GM12891 (cell line): ENCODE measurements at regions not wholly inside any gene's neighbourhood (a gene's known extent, or its start where the extent isn't known, plus 50 kb on each side); places are given as distances from the start of the nearest gene placed in this dataset.

Source experiments
- DNase-seq: peaks from one replicate; pipeline ENCODE4 v3.0.0; 2011; ENCODE audit warnings: low spot score; ENCODE audit not compliant: insufficient read length
- FAIRE-seq: peaks from 2 replicates; lab custom pipeline; 2011; peaks lifted over from hg19 to GRCh38; lab: Jason Lieb, UNC
- PAX5 ChIP-seq: IDR thresholded peaks from 2 replicates; pipeline ENCODE4 v1.6.1; 2011; ENCODE audit warnings: low read length, moderate library complexity, mild to moderate bottlenecking; ENCODE audit not compliant: insufficient read depth, severe bottlenecking
- POLR2A ChIP-seq: IDR thresholded peaks from 2 replicates; pipeline ENCODE4 v1.6.1; 2011; ENCODE audit warnings: low read depth, low read length, control low read depth
- POLR2AphosphoS5 ChIP-seq: IDR thresholded peaks from 2 replicates; pipeline ENCODE4 v1.6.1; 2011; ENCODE audit warnings: low read depth, low read length, control low read depth
- POU2F2 ChIP-seq: IDR thresholded peaks from 2 replicates; pipeline ENCODE4 v1.6.1; 2011; ENCODE audit warnings: low read depth, mild to moderate bottlenecking, control low read depth, low read length, moderate library complexity
- SPI1 ChIP-seq: IDR thresholded peaks from 2 replicates; pipeline ENCODE4 v1.6.1; 2011; ENCODE audit warnings: low read depth, low read length, control low read depth
- TAF1 ChIP-seq: IDR thresholded peaks from 2 replicates; pipeline ENCODE4 v1.6.1; 2011; ENCODE audit warnings: low read depth, low read length, control low read depth

DNA sequence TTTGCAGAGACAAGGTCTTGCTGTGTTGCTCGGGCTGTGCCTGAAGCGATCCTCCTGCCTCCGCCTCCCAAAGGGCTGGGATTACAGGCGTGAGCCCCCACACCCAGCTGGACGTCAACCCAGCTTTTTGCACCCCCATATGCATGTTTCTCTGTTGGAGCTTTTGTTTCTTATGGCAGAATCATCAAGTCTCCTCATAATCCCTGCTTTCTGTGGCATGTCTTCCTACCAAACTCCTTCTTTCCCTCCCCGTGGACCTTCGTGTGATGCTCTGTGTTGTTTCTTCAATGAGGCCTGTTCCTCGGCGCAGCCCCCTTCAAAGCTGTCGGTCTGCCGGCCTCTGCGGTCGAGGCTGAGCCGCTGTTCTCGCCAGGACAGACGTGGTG lies 71.6 kb downstream of the METRNL start:
- DNase-seq = no peak
- FAIRE-seq = no peak

GRCh38 chr17:83151442-83152226 lies 72.2 kb downstream of the METRNL start:
- FAIRE-seq (no peak), DNase-seq (no peak)
- TF ChIP-seq POU2F2 = no peak
- no peak for TF ChIP-seq SPI1
- no peak for TF ChIP-seq TAF1
- no peak for TF ChIP-seq PAX5
- no peak for TF ChIP-seq POLR2AphosphoS5
- TF ChIP-seq POLR2A = no peak

More for the DNA sequence above, 71.6 kb downstream of the METRNL start:
- TF ChIP-seq SPI1 (no peak), TAF1 (no peak), POLR2AphosphoS5 (no peak), PAX5 (no peak), POLR2A (no peak), POU2F2 (no peak)

DNA sequence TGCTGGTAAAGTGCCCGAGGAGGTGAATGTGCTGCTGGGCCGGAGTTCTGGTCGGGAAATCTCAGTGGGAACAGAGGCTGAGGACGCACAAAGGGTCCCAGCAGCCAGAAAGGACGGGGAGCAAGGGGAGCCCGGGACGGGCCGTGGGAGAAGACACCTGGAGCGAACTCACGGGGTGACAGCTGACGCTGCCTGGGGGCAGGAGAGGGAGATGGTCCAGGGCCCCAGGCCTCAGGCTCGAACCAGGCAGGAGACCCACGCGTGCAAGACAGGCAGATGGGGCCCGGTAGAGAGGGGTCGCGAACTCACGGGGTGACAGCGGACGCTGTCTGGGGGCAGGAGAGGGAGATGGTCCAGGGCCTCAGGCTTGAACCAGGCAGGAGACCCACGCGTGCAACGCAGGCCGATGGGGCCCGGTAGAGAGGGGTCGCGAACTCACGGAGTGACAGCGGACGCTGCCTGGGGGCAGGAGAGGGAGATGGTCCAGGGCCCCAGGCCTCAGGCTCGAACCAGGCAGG lies 72.9 kb downstream of the METRNL start:
- FAIRE-seq (no peak), DNase-seq (no peak)
- TF ChIP-seq PAX5 (no peak), POLR2A (no peak), POLR2AphosphoS5 (no peak), SPI1 (no peak), POU2F2 (no peak), TAF1 (no peak)

GRCh38 chr17:83152745-83153611 lies 73.6 kb downstream of the METRNL start:
- FAIRE-seq = no peak
- DNase-seq = no peak
- TF ChIP-seq SPI1 = no peak

GRCh38 chr17:83153681-83154310 lies 74.4 kb downstream of the METRNL start:
- FAIRE-seq = no peak
- no peak for DNase-seq
- no peak for TF ChIP-seq POU2F2
- no peak for TF ChIP-seq PAX5
- no peak for TF ChIP-seq POLR2AphosphoS5
- TF ChIP-seq POLR2A = no peak
- TF ChIP-seq TAF1 = no peak
- no peak for TF ChIP-seq SPI1

GRCh38 chr17:83154311-83155127 lies 75.1 kb downstream of the METRNL start:
- FAIRE-seq (no peak), DNase-seq (no peak)
- no peak for TF ChIP-seq SPI1
- no peak for TF ChIP-seq POLR2AphosphoS5
- no peak for TF ChIP-seq POU2F2
- no peak for TF ChIP-seq PAX5
- TF ChIP-seq POLR2A = no peak
- no peak for TF ChIP-seq TAF1

DNA sequence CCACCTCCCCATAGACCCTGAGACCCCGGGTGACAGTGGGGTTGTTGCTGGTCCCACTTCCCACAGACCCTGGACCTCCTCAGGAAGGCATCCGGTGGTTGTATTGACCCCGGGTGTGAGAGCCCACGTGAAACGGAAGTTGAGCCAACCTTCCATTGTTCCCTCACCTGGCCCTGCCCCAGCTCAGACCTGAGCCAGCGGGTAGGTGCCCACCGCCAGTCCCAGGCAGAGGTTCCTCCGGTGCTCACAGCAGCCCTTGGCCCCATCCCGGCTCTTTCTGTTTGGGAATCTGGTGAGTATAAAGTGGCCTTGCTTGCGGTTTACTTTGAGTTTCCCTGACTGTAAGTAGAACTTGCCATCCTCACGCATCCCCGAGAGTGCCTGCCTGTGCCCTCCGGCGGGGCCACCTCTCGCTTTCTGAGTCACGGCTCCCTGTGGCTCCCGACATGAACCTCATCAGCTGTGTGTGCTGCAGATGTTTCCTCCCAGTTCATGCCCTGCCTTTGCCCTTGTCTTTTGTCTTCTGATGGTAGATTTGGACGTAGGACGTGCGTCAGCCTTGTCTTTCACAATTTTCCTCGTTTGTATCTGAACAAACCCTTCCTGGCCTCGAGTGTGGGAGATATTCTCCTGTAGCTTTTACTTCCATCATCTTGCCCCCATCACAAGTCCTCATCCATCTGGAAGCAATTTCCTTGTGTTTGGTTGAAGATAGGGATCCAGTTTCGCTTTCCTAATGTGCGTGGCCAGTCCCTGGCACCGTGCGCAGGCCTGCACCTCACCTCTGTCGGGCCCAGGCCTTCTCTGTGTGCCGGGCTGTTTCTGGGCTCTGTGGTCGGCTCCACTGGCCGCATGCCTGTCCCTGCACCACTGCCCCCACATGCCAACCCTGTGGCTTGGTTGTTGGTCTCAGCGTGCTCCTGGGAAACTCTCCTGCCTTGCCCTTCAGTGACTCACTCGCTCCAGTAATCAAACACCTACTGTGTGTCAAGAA lies 76.0 kb downstream of the METRNL start:
- DNase-seq (no peak), FAIRE-seq (no peak)
- TF ChIP-seq TAF1 = no peak
- TF ChIP-seq PAX5 = no peak
- TF ChIP-seq POU2F2 = no peak
- TF ChIP-seq POLR2A = no peak
- no peak for TF ChIP-seq SPI1

- FAIRE-seq = no peak
- no peak for TF ChIP-seq SPI1
- no peak for TF ChIP-seq POU2F2
- no peak for TF ChIP-seq TAF1
- no peak for TF ChIP-seq POLR2A
- no peak for TF ChIP-seq POLR2AphosphoS5
- TF ChIP-seq PAX5 = no peak
- no peak for DNase-seq
These were observed 77.0 kb downstream of the METRNL start for GRCh38 chr17:83156408-83156807.
